GM23248 (cell line): ENCODE measurements at regions not wholly inside any gene's neighbourhood (a gene's known extent, or its start where the extent isn't known, plus 50 kb on each side); places are given as distances from the start of the nearest gene placed in this dataset.

Source experiments
- DNase-seq: peaks from one replicate; pipeline ENCODE4 v3.0.0-alpha.2; 2015
- H2AFZ ChIP-seq: fragments of 200-600 bp; sonication (generic); 2 replicates; pipeline ENCODE4 v1.6.1; 2016; ENCODE audit warnings: antibody characterized with exemption
- H3F3A ChIP-seq: fragments of 200-600 bp; sonication (generic); 2 replicates; pipeline ENCODE4 v1.6.1; 2016; ENCODE audit warnings: mild to moderate bottlenecking, antibody characterized with exemption, mixed run types; ENCODE audit not compliant: insufficient read depth
- H3K27ac ChIP-seq: fragments of 200-600 bp; sonication (generic); 2 replicates; pipeline ENCODE4 v1.5.1; 2016; ENCODE audit warnings: mild to moderate bottlenecking
- H3K27me3 ChIP-seq: fragments of 200-600 bp; sonication (generic); replicated peaks from 2 replicates; pipeline ENCODE4 v1.6.1; 2016; ENCODE audit warnings: mild to moderate bottlenecking; ENCODE audit not compliant: insufficient read depth
- H3K36me3 ChIP-seq: fragments of 200-600 bp; sonication (generic); 2 replicates; pipeline ENCODE4 v1.6.1; 2016; ENCODE audit warnings: low read depth, mild to moderate bottlenecking
- H3K4me1 ChIP-seq: fragments of 200-600 bp; sonication (generic); 2 replicates; pipeline ENCODE4 v1.6.1; 2016; ENCODE audit warnings: mild to moderate bottlenecking; ENCODE audit not compliant: insufficient read depth
- H3K4me2 ChIP-seq: fragments of 200-600 bp; sonication (generic); one replicate; pipeline ENCODE4 v1.6.1; 2016; ENCODE audit warnings: mild to moderate bottlenecking; ENCODE audit not compliant: unreplicated experiment
- H3K4me3 ChIP-seq: fragments of 200-600 bp; sonication (generic); 2 replicates; pipeline ENCODE4 v1.5.1; 2016; ENCODE audit warnings: mild to moderate bottlenecking
- H3K79me2 ChIP-seq: fragments of 200-600 bp; sonication (generic); 2 replicates; pipeline ENCODE4 v1.6.1; 2016; ENCODE audit warnings: mild to moderate bottlenecking; ENCODE audit not compliant: insufficient read depth
- H3K9ac ChIP-seq: fragments of 200-600 bp; sonication (generic); 2 replicates; pipeline ENCODE4 v1.6.1; 2016; ENCODE audit warnings: mild to moderate bottlenecking
- H3K9me2 ChIP-seq: fragments of 200-600 bp; sonication (generic); 2 replicates; pipeline ENCODE4 v1.6.1; 2016; ENCODE audit warnings: mixed run types, mild to moderate bottlenecking, moderate library complexity; ENCODE audit not compliant: insufficient read depth
- H3K9me3 ChIP-seq: fragments of 200-600 bp; sonication (generic); one replicate; pipeline ENCODE4 v1.6.1; 2017; ENCODE audit warnings: low read depth
- H4K20me1 ChIP-seq: fragments of 200-600 bp; sonication (generic); 2 replicates; pipeline ENCODE4 v1.6.0; 2016; ENCODE audit not compliant: insufficient read depth
- EZH2 ChIP-seq: fragments of 200-600 bp; sonication (generic); IDR thresholded peaks from 2 replicates; pipeline ENCODE4 v1.6.1; 2018; ENCODE audit warnings: antibody characterized with exemption, mild to moderate bottlenecking; ENCODE audit not compliant: insufficient read depth, poor library complexity, severe bottlenecking
- EZH2phosphoT487 ChIP-seq: fragments of 200-600 bp; sonication (generic); IDR thresholded peaks from 2 replicates; pipeline ENCODE4 v1.6.1; 2018; ENCODE audit warnings: antibody characterized with exemption, moderate library complexity, mild to moderate bottlenecking, low read depth; ENCODE audit not compliant: insufficient read depth
- WGBS, 2 experiments: methylation state at CpG; one replicate each; pipeline ENCODE4 v1.1.6; 2015 to 2017; ENCODE audit warnings: low lambda C conversion rate in 2 of 2, low coverage in 1 of 2; ENCODE audit errors: missing lambda C conversion rate in 2 of 2; 5-methylcytosine and 5-hydroxymethylcytosine counted together
- in situ Hi-C: fragments of 300-500 bp; cut with MboI; formaldehyde crosslinking; loops from 2 replicates; pipeline ENCODE4 v1.15.0; 2020

DNA sequence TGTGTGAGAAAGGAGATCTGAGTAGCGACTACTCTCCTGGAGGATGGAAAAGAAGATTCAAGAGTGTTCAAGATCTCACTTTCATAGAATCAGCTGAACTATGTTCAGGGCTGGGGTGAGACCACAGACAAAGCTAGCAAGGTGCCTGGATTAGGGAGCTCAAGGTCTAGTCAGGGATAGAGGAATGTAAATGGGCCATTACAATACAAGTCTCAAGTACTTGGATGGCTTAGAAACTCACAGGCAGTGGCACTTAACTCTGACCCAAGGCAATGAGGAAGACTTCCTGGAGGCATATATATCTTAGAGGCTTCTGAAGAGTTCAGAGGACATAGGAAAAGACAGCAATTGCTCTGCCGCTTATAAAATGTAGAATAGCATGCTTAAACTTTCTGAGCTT, 184.9 kb upstream of the CDH11 start:
- no peak for DNase-seq
- Histone ChIP-seq H3K27me3 (no peaks in the 10 kb centered on the region), H3K9me2 (no peaks in the 10 kb centered on the region), H3K27ac (no peak overlapping the region), H2AFZ (no peak overlapping the region), H3K9me3 (no peaks in the 10 kb centered on the region), H3K9ac (no peak overlapping the region), H3F3A (peaks cover 10% of the 10 kb centered on the region; the same call in 1 of the 2 replicates), H3K4me1 (peaks cover 24% of the 10 kb centered on the region), H3K4me2 (no peak overlapping the region), H4K20me1 (no peaks in the 10 kb centered on the region), H3K4me3 (no peak overlapping the region), H3K36me3 (no peaks in the 10 kb centered on the region), H3K79me2 (no peaks in the 10 kb centered on the region)
- TF ChIP-seq EZH2 (no peak), EZH2phosphoT487 (no peak)
- in situ Hi-C loops: no loop called here
- WGBS, 2 experiments: 73 to 76% methylated on average over 2 of the region's 2 CpGs

DNA sequence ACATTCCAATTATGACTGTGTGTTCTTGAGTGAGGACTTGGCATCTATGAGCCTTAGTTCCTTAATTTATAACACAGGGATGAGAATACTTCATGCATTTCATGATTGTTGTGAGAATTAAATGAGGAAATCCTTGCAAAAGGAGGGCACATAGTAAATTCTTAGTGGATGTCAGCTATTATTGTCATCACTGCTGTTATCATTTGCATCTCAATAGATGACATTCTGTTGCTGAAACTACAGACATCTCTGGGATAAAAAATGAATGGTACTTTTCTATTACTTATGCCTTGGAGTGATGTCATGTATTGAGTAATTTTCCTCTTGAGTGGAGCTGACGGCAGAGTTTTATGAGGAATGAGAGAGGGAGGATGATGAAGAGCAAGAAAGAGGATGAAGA, 184.4 kb upstream of the CDH11 start:
- TF ChIP-seq EZH2 (no peak), EZH2phosphoT487 (no peak)
- no peaks in the 10 kb centered on the region for H3K9me3 ChIP-seq
- in situ Hi-C loops: no loop called here
- H3F3A ChIP-seq: 0 out of 2 replicates have a peak, but pooled peaks cover 9% of the 10 kb centered on the region
- no peaks in the 10 kb centered on the region for H4K20me1 ChIP-seq
- H3K4me3 ChIP-seq: no peak overlapping the region
- H3K36me3 ChIP-seq: no peaks in the 10 kb centered on the region
- peaks cover 20% of the 10 kb centered on the region for H3K4me1 ChIP-seq
- no peak overlapping the region for H2AFZ ChIP-seq
- no peaks in the 10 kb centered on the region for H3K9me2 ChIP-seq
- no peak overlapping the region for H3K27ac ChIP-seq
- no peak overlapping the region for H3K9ac ChIP-seq
- DNase-seq: peak; percentile 53
- no peaks in the 10 kb centered on the region for H3K27me3 ChIP-seq
- H3K4me2 ChIP-seq: no peak overlapping the region
- no peaks in the 10 kb centered on the region for H3K79me2 ChIP-seq
- WGBS, 2 experiments: 15 to 35% methylated on average over 1 of the region's 1 CpG

DNA sequence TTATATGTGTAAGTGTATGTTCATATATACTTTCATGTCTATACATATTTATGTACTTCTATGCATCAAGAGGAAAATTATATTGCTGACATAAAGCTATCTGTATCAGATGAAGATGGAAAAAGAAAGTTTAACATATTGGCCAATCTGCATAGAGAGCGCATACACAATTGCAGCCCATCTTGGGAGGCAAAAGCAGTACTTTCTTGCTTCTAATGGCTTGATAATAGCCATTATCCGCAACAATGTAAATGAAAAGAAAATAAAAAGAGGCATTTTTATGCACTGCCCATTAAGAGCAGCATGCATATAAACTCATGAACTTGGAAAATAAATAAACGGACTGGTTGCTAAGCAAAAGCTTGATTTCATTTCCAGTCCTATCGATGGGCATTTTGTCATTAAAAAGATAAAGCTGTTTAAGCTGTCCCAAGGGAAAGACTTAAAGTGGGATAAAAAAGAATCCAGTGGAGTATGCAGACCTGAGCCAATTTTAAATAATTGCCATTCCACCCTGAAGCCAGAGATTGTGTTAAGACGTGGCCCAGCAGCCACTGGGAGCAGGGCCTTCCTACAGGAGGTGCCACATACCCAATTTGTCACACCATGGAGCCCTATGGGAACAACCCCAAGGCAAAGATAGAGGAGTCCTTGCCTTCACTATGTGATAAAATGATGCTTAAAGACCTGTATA, 183.6 kb upstream of the CDH11 start:
- in situ Hi-C loops: no loop called here
- Histone ChIP-seq H3K9ac (no peak overlapping the region), H3K4me2 (no peak overlapping the region), H3K4me1 (peaks cover 11% of the 10 kb centered on the region), H3F3A (0 out of 2 replicates have a peak, but pooled peaks cover 9% of the 10 kb centered on the region), H2AFZ (0 out of 2 replicates have a peak overlapping the region, but pooled peaks have one; percentile 4), H3K4me3 (no peak overlapping the region), H3K27ac (no peak overlapping the region), H3K79me2 (no peaks in the 10 kb centered on the region), H3K9me3 (no peaks in the 10 kb centered on the region), H4K20me1 (no peaks in the 10 kb centered on the region), H3K36me3 (no peaks in the 10 kb centered on the region), H3K27me3 (no peaks in the 10 kb centered on the region), H3K9me2 (no peaks in the 10 kb centered on the region)
- 55 to 57% methylated on average over 5 of the region's 5 CpGs for WGBS, 2 experiments
- no peak for DNase-seq
- TF ChIP-seq EZH2 (no peak), EZH2phosphoT487 (no peak)

DNA sequence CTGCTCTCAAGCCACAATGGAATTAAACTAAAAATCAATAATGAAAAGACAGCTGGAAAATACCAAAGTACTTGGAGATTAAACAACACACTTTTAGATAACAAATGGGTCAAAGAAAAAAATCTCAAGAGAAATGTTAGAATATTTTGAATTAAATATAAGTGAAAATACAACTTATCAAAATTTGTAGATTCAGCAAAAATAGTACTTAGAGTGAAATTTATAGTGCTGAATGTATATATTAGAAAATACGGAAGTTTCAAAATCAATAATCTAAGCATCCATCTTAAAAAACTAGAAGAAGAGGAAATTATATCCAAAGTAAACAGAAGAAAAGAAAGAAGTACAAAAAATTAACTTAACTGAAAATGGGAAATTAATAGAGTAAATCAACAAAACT, 179.2 kb upstream of the CDH11 start:
- no peaks in the 10 kb centered on the region for H3K27me3 ChIP-seq
- H4K20me1 ChIP-seq: no peaks in the 10 kb centered on the region
- no peak overlapping the region for H3K4me3 ChIP-seq
- H3K9me3 ChIP-seq: no peaks in the 10 kb centered on the region
- no peak overlapping the region for H3K27ac ChIP-seq
- TF ChIP-seq EZH2 (no peak), EZH2phosphoT487 (no peak)
- DNase-seq: no peak
- no peaks in the 10 kb centered on the region for H3K79me2 ChIP-seq
- H3K4me2 ChIP-seq: no peak overlapping the region
- H3F3A ChIP-seq: 0 out of 2 replicates have a peak, but pooled peaks cover 3% of the 10 kb centered on the region
- in situ Hi-C loops: no loop called here
- H3K9me2 ChIP-seq: no peaks in the 10 kb centered on the region
- no peak overlapping the region for H2AFZ ChIP-seq
- no peaks in the 10 kb centered on the region for H3K36me3 ChIP-seq
- H3K4me1 ChIP-seq: 0 out of 2 replicates have a peak, but pooled peaks cover under 1% of the 10 kb centered on the region
- no peak overlapping the region for H3K9ac ChIP-seq
- 91 to 100% methylated on average over 1 of the region's 1 CpG for WGBS, 2 experiments
